LoVo (cell line): ENCODE measurements at regions not wholly inside any gene's neighbourhood (a gene's known extent, or its start where the extent isn't known, plus 50 kb on each side); places are given as distances from the start of the nearest gene placed in this dataset.

ENCODE experiments used
- DNase-seq: peaks from one replicate; pipeline ENCODE4 v3.0.0-alpha.2; 2016; ENCODE audit warnings: low spot score

DNA sequence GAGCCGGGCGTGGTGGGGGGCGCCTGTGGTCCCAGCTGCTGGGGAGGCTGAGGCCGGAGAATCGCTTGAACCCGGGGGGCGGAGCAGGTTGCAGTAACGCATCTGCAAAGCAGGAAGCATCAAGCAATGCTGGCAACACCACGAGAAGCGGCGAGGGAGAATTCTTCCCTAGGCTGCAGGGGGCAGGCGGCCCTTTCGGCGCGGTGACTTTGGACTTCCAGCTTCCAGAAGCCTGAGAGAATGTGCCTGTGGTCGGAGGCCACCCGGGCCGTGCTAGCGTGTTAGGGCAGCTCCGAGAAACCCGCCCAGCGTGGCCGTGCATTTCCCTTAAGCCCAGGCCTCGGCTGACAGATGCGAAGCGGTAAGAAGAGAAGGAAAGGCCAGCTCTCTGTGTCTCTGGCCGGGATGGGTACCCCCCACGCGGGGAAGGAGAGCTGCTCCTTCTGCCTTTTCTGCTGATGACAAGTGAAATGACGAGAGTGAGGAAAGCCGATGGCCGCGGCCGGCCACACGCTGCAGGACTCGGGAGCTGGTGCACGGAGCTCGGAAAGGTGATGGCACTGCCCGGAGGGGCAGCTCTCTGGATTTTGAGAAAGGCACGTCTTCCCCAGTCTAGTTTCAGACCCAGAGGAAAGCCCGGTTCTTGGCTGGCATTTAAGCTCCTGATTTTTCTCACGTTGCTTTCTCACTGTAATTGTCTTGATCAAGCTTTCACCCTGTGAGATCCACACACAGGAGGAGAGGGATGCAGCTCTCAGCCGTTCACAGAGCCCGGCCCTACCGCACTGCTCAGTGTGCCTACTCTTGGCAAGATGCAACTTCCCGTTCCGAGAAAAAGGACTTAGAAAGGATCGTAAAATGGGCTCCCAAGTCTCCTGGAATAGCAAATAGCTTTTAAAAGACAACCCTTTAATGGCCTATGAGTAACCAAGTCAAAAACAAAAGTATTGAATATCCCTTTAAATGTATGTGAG lies 68.3 kb upstream of the EXOC2 start:
- DNase-seq: no peak

GRCh38 chr6:759729-760128 lies 66.8 kb upstream of the EXOC2 start:
- no peak for DNase-seq

DNA sequence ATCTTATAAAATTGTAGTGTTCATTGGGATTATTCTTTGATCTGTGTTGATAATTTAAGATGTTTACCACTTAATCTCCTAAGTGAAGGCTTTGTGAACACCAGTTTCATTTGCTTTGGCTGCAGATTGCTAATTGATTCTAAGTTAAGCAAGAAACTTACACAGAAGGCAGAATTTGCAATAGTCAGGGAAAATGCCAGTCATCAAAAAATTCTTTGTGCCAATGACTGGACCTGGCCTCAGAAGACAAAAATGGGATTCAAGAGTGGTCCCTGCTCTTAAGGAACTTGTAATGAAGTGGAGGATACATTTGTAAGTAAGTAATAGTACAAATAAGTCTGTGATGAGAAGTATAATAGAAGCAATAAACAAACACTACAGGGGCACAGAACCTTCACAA lies 63.3 kb upstream of the EXOC2 start:
- no peak for DNase-seq

GRCh38 chr6:754202-754601 lies 61.3 kb upstream of the EXOC2 start:
- DNase-seq: no peak

DNA sequence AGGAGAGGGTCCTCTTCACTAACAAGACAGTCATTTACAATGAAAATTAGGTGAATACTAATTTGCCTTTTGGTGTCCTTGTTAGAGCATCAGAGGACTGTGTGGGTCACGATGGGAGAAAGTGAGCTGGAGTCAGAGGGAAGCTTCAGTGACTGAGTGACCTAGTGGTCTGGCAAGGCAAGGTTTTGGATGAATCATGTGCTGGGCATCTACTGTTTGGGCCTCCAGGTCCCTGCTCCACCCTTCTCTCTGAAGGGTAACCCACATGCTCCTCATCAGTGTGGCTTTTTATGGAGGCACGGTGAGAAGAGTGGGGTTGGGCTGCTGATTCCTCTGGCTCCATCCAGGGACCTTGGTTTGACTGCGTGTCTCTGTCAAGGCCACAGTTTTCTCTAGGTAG lies 60.5 kb upstream of the EXOC2 start:
- DNase-seq: peak; percentile 18

- DNase-seq: no peak
Observed at GRCh38 chr6:752438-752837, 59.5 kb upstream of the EXOC2 start.

DNA sequence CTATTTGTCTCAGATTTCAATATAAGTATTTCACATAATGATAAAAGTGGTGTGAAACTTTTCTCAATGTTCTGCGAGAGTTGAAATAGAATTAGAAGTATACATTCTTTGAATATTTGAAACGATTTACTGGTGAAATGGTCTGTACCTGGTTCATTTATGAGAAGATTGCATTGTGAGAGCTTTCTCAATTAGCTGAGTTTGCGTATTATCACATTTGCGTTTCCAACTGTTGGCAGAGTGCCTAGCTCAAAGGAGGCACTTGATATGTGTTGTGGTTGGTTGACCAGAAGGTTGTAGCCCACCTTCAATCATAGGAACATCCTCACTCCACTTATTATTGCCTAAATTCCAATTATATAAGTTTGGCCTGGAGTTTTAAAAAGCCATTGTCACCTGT lies 58.8 kb upstream of the EXOC2 start:
- no peak for DNase-seq

- no peak for DNase-seq
Observed at GRCh38 chr6:747921-748320, 55.0 kb upstream of the EXOC2 start.

DNA sequence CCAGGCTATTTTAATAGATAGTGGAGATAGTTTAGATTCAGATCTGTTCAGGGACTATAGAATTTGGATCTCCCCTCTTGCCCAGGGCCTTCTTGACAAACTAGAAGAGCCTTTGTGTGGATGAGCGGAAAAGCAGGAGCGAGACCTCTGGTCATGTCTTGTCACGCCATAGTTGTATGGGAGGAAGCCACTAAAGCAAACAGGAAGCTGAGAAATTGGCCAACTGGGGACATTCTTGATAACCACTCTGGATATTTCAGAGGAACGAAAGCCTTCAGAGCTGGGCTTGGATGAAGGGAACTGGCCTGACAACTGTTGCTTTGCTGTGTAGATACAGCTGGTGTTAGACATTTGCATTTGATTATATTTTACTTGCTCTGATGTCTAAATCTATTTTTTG lies 54.1 kb upstream of the EXOC2 start:
- DNase-seq: no peak

GRCh38 chr6:744666-745353 lies 51.9 kb upstream of the EXOC2 start:
- DNase-seq: no peak

GRCh38 chr6:743320-744096 lies 50.6 kb upstream of the EXOC2 start:
- no peak for DNase-seq
